GM23338 (cell line): ENCODE measurements at regions not wholly inside any gene's neighbourhood (a gene's known extent, or its start where the extent isn't known, plus 50 kb on each side); places are given as distances from the start of the nearest gene placed in this dataset.

Source experiments
- CTCF ChIP-seq, 2 experiments: fragments of 200-600 bp in 1 of 2; sonication (generic) in 1 of 2; conservative IDR thresholded peaks; 2 replicates each; pipeline versions ENCODE4 v1.5.1 to v1.6.1; 2016 to 2017; ENCODE audit warnings: antibody characterized with exemption in 2 of 2, low read depth in 2 of 2, mild to moderate bottlenecking in 2 of 2, moderate library complexity in 1 of 2
- POLR2AphosphoS5 ChIP-seq: IDR thresholded peaks from 2 replicates; pipeline ENCODE4 v1.6.1; 2016; ENCODE audit warnings: antibody characterized with exemption, low read depth
- REST ChIP-seq: IDR thresholded peaks from one replicate; pipeline ENCODE4 v1.6.1; 2018; ENCODE audit warnings: antibody characterized with exemption; ENCODE audit not compliant: unreplicated experiment

- TF ChIP-seq CTCF (conservative IDR thresholded peaks at IDR 0.05; ENCODE audit: low read depth in 2 of 2), result no peak
- TF ChIP-seq POLR2AphosphoS5, result no peak
- no peak for TF ChIP-seq REST
These were observed 63.9 kb upstream of the DOCK9 start for GRCh38 chr13:99041788-99042187.
